ENCODE measurements at regions not wholly inside any gene's neighbourhood (a gene's known extent, or its start where the extent isn't known, plus 50 kb on each side); places are given as distances from the start of the nearest gene placed in this dataset.

- TF ChIP-seq CTCF (IDR thresholded peaks at IDR 0.05) (no peak), POLR2A (IDR thresholded peaks at IDR 0.05) (no peak)
Measured at GRCh38 chr5:68538814-68539420, 323.4 kb downstream of the PIK3R1 start.

Measured in ovary (tissue), 3 donors.